WTC11 (cell line): ENCODE measurements at regions not wholly inside any gene's neighbourhood (a gene's known extent, or its start where the extent isn't known, plus 50 kb on each side); places are given as distances from the start of the nearest gene placed in this dataset.

ENCODE experiments used
- CTCF ChIP-seq: fragments of 200-600 bp; IDR thresholded peaks from 2 replicates; pipeline ENCODE4 v1.8.0; 2022; ENCODE audit warnings: antibody characterized with exemption
- FOXJ3 ChIP-seq: sonication (generic); formaldehyde crosslinking; IDR thresholded peaks from 2 replicates; pipeline ENCODE4 v1.9.0; 2021; ENCODE audit warnings: missing genetic modification reagents, mild to moderate bottlenecking, borderline replicate concordance
- FOXK1 ChIP-seq: sonication (generic); formaldehyde crosslinking; IDR thresholded peaks from 2 replicates; pipeline ENCODE4 v1.8.0; 2022; ENCODE audit warnings: mild to moderate bottlenecking, moderate library complexity, missing genetic modification reagents
- IRF2 ChIP-seq: sonication (generic); formaldehyde crosslinking; IDR thresholded peaks from 2 replicates; pipeline ENCODE4 v1.8.0; 2022; ENCODE audit warnings: low read depth, missing genetic modification reagents, borderline replicate concordance
- SMAD4 ChIP-seq: sonication (generic); formaldehyde crosslinking; IDR thresholded peaks from 2 replicates; pipeline ENCODE4 v1.8.0; 2022; ENCODE audit warnings: mild to moderate bottlenecking, missing genetic modification reagents
- ZNF121 ChIP-seq: sonication (generic); formaldehyde crosslinking; IDR thresholded peaks from 2 replicates; pipeline ENCODE4 v1.8.0; 2023; ENCODE audit warnings: missing genetic modification reagents
- ZNF512 ChIP-seq: sonication (generic); formaldehyde crosslinking; IDR thresholded peaks from 2 replicates; pipeline ENCODE4 v1.8.1; 2022; ENCODE audit warnings: missing genetic modification reagents, borderline replicate concordance
- TF ChIP-seq, protein P1 (sequence below): sonication (generic); formaldehyde crosslinking; IDR thresholded peaks from 2 replicates; pipeline ENCODE4 v1.8.1; 2023; ENCODE audit warnings: mild to moderate bottlenecking, moderate library complexity, missing genetic modification reagents
- TF ChIP-seq, protein P2 (sequence below): sonication (generic); formaldehyde crosslinking; IDR thresholded peaks from 2 replicates; pipeline ENCODE4 v1.8.0; 2022; ENCODE audit warnings: mild to moderate bottlenecking, missing genetic modification reagents

DNA sequence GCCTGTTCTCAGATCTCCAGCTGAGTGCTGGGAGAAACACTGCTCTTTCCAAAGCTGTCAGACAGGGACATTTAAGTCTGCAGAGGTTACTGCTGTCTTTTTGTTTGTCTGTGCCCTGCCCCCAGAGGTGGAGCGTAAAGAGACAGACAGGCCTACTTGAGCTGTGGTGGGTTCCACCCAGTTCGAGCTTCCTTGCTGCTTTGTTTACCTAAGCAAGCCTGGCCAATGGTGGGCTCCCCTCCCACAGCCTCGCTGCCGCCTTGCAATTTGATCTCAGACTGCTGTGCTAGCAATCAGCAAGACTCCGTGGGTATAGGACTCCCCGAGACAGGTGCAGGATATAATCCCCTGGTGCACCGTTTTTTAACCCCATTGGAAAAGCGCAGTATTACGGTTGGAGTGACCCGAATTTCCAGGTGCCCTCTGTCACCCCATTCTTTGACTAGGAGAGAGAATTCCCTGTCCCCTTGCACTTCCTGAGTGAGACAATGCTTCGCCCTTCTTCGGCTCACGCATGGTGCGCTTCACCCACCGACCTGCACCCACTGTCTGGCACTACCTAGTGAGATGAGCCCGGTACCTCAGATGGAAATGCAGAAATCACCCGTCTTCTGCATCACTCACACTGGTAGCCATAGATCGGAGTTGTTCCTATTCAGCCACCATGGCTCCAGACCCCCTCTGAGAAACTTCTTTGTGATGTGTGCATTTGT, 650.3 kb upstream of the ALG10B start:
- TF ChIP-seq FOXK1 (CRISPR knock-in tag) (no peak), CTCF (no peak), ZNF121 (CRISPR knock-in tag) (no peak), IRF2 (CRISPR knock-in tag) (no peak), FOXJ3 (CRISPR knock-in tag) (no peak), ZNF512 (CRISPR knock-in tag) (no peak), SMAD4 (CRISPR knock-in tag) (no peak)
- TF ChIP-seq, protein P1, sequence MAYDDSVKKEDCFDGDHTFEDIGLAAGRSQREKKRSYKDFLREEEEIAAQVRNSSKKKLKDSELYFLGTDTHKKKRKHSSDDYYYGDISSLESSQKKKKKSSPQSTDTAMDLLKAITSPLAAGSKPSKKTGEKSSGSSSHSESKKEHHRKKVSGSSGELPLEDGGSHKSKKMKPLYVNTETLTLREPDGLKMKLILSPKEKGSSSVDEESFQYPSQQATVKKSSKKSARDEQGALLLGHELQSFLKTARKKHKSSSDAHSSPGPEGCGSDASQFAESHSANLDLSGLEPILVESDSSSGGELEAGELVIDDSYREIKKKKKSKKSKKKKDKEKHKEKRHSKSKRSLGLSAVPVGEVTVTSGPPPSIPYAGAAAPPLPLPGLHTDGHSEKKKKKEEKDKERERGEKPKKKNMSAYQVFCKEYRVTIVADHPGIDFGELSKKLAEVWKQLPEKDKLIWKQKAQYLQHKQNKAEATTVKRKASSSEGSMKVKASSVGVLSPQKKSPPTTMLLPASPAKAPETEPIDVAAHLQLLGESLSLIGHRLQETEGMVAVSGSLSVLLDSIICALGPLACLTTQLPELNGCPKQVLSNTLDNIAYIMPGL (CRISPR knock-in tag) = no peak
- TF ChIP-seq, protein P2, sequence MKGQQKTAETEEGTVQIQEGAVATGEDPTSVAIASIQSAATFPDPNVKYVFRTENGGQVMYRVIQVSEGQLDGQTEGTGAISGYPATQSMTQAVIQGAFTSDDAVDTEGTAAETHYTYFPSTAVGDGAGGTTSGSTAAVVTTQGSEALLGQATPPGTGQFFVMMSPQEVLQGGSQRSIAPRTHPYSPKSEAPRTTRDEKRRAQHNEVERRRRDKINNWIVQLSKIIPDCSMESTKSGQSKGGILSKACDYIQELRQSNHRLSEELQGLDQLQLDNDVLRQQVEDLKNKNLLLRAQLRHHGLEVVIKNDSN (CRISPR knock-in tag) = no peak
